ENCODE measurements at regions not wholly inside any gene's neighbourhood (a gene's known extent, or its start where the extent isn't known, plus 50 kb on each side); places are given as distances from the start of the nearest gene placed in this dataset.

GRCh38 chr1:227378871-227379554 lies 60.7 kb upstream of the CDC42BPA start:
- no peak for DNase-seq (ENCODE audit: low read depth in 4 of 4, low spot score in 2 of 4)

- no peak for DNase-seq (ENCODE audit: low read depth in 4 of 4, low spot score in 2 of 4)
Measured at GRCh38 chr1:227378181-227378580, 59.9 kb upstream of the CDC42BPA start.

GRCh38 chr1:227374846-227375245 lies 56.6 kb upstream of the CDC42BPA start:
- DNase-seq (ENCODE audit: low read depth in 4 of 4, low spot score in 2 of 4): no peak

DNA sequence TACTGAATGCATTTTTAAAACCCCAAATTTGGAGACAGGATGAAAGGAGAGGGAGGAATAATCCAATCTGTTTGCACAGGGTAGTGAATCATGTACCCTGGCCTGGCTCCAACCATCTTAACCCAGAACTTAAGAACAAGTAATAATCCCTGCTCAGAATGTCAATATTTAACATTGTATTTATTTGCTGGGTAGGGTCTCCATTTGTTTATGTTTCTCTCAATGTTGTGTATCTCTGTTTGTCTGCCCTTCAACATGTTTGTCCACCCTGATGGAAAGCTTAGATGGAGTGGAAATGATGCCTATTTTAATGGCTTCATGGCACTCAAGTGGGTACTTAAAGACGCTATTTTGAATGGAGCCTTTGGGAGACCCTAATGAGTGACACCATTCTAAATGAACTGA lies 54.4 kb upstream of the CDC42BPA start:
- DNase-seq (ENCODE audit: low read depth in 4 of 4, low spot score in 2 of 4): no peak

DNA sequence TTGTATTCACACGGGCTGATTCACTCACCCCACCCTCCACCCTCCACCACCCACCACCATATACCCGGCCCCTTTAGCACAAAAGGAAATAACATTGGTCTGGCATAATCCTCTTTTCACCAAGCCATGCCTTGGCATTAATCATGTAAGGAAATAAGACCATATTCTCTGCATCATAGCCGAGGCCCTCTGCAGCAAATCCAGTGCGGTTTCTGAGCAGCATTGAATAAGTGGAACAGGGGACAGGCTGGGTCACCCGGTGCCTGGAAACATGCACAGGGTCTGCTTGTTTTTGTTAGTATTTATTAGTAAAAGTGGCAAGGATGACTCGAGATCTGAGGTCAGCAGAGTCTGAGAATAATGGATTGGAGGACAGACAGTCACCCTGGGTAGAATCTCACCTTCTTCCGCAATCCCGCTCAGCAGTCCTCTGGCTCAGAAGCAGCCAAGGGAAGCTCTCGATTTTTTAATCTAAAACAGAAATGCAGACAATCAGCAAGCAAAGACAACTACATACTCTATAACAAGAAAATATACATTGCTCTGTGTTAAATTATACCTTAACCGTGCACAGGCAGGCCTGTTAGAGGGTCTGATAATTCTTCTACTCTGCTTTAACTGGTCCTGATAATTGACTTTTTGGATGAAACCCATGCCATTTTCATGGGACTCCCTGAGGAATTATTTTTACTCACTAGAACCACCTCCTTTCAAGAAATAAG lies 52.4 kb upstream of the CDC42BPA start:
- no peak for DNase-seq (ENCODE audit: low read depth in 4 of 4, low spot score in 2 of 4)

GRCh38 chr1:227369102-227369760 lies 50.9 kb upstream of the CDC42BPA start:
- no peak for DNase-seq (ENCODE audit: low read depth in 4 of 4, low spot score in 2 of 4)

All from left renal cortex interstitium (tissue), 4 donors.